ENCODE measurements at regions not wholly inside any gene's neighbourhood (a gene's known extent, or its start where the extent isn't known, plus 50 kb on each side); places are given as distances from the start of the nearest gene placed in this dataset.

GRCh38 chr11:109984634-109985289 is 108.4 kb upstream of the ZC3H12C start (continued):
- TF ChIP-seq E2F8 (IDR thresholded peaks at IDR 0.05; ENCODE audit: low read depth, partially characterized antibody) = peak; percentile 26
- peak; percentile 54 for TF ChIP-seq SMAD1 (IDR thresholded peaks at IDR 0.05; ENCODE audit: low read depth, partially characterized antibody)
- TF ChIP-seq SKIL (IDR thresholded peaks at IDR 0.05; ENCODE audit: low read depth, poor library complexity, severe bottlenecking) = peak; percentile 70
- TF ChIP-seq PRDM15 (CRISPR knock-in tag; IDR thresholded peaks at IDR 0.05) = no peak
- no peak for TF ChIP-seq EGR1 (IDR thresholded peaks at IDR 0.05; ENCODE audit: borderline replicate concordance in 1 of 2, low read depth in 2 of 2, low read length in 2 of 2)
- TF ChIP-seq PAX5 (IDR thresholded peaks at IDR 0.05; ENCODE audit: borderline replicate concordance, low read depth, low read length) = peak; percentile 45; the same call in 1 of the 2 replicates
- TF ChIP-seq REST (IDR thresholded peaks at IDR 0.05; ENCODE audit: low read depth, low read length) = no peak
- peak; percentile 72 for TF ChIP-seq CREB1 (IDR thresholded peaks at IDR 0.05; ENCODE audit: low read depth)
- TF ChIP-seq ZNF217 (IDR thresholded peaks at IDR 0.05) = peak; percentile 70; the same call in 1 of the 2 replicates
- no peak for TF ChIP-seq ELK1 (IDR thresholded peaks at IDR 0.05; ENCODE audit: low read depth, low read length)
- TF ChIP-seq SUZ12 (IDR thresholded peaks at IDR 0.05; ENCODE audit: unreplicated experiment) = no peak
- peak; percentile 59 for TF ChIP-seq CREM (IDR thresholded peaks at IDR 0.05; ENCODE audit: low read depth)
- TF ChIP-seq IRF4 (IDR thresholded peaks at IDR 0.05; ENCODE audit: low read depth, low read length) = peak; percentile 87
- TF ChIP-seq SMARCA5 (IDR thresholded peaks at IDR 0.05) = no peak
